ENCODE measurements at regions not wholly inside any gene's neighbourhood (a gene's known extent, or its start where the extent isn't known, plus 50 kb on each side); places are given as distances from the start of the nearest gene placed in this dataset.

- Histone ChIP-seq H2BK5ac (ENCODE audit: insufficient read length, low read length) (no peak overlapping the region), H3K9me3 (ENCODE audit: control insufficient read depth, low read depth, low read length) (no peaks in the 10 kb centered on the region), H3K14ac (ENCODE audit: insufficient read depth, low read length) (no peak overlapping the region), H3K27ac (ENCODE audit: insufficient read length, low read depth, low read length) (no peak overlapping the region), H2BK15ac (ENCODE audit: low read depth, low read length) (no peak overlapping the region), H2BK120ac (ENCODE audit: low read depth, low read length, poor library complexity, severe bottlenecking) (no peak overlapping the region), H3K79me1 (ENCODE audit: insufficient read depth, low read depth, low read length, poor library complexity, severe bottlenecking) (no peaks in the 10 kb centered on the region), H3K18ac (ENCODE audit: insufficient read length, low read depth, low read length) (no peak overlapping the region), H3K27me3 (ENCODE audit: insufficient read depth, low read length) (no peaks in the 10 kb centered on the region), H4K20me1 (ENCODE audit: control insufficient read depth, insufficient read depth, insufficient read length) (no peaks in the 10 kb centered on the region), H2AFZ (ENCODE audit: low read length) (no peak overlapping the region), H3K4ac (ENCODE audit: low read depth, low read length) (no peak overlapping the region), H2AK5ac (ENCODE audit: insufficient read length, low read length) (no peak overlapping the region), H3K23ac (ENCODE audit: insufficient read length, low read depth, low read length) (no peak overlapping the region), H2BK12ac (ENCODE audit: insufficient read length, low read depth, low read length) (no peak overlapping the region), H3K23me2 (ENCODE audit: insufficient read length, low read depth, low read length, poor library complexity, severe bottlenecking) (no peaks in the 10 kb centered on the region), H2BK20ac (ENCODE audit: low read depth, low read length, poor library complexity, severe bottlenecking) (no peak overlapping the region), H3K79me2 (ENCODE audit: insufficient read depth, low read length) (no peaks in the 10 kb centered on the region), H3K4me1 (ENCODE audit: insufficient read depth, low read length) (0 out of 2 replicates have a peak, but pooled peaks cover 3% of the 10 kb centered on the region), H3T11ph (ENCODE audit: low read length) (no peak overlapping the region), H4K5ac (ENCODE audit: insufficient read length, low read depth, low read length) (no peak overlapping the region), H3K9ac (ENCODE audit: extremely low read depth, insufficient read length, low read length) (no peak overlapping the region), H3K4me2 (ENCODE audit: insufficient read depth, insufficient read length, low read length) (no peak overlapping the region), H4K91ac (ENCODE audit: insufficient read length, low read depth, low read length) (no peak overlapping the region), H4K8ac (replicated peaks; ENCODE audit: insufficient read length, low read depth, low read length) (no peak overlapping the region), H3K56ac (ENCODE audit: insufficient read length, low read depth, low read length) (no peak overlapping the region)
- DNase-seq = peak; percentile 31
- no peak overlapping the region for H3K27ac Mint-ChIP-seq
- H3K27me3 Mint-ChIP-seq (ENCODE audit: low read depth) = no peaks in the 10 kb centered on the region
- H3K4me3 Mint-ChIP-seq = no peak overlapping the region
- no CpG with 5 or more reads among the region's 2 CpGs for WGBS (ENCODE audit: extremely low coverage, insufficient read length, low lambda C conversion rate)
- no peak for TF ChIP-seq CTCF (conservative IDR thresholded peaks at IDR 0.05)
- H3K4me1 Mint-ChIP-seq = peaks cover 4% of the 10 kb centered on the region in 2 experiments; a peak in 1 of 4 replicates
- peaks cover 2 to 5% of the 10 kb centered on the region in 2 experiments; a peak in 3 of 5 replicates for H3K9me3 Mint-ChIP-seq
- no peaks in the 10 kb centered on the region for H3K36me3 Mint-ChIP-seq (ENCODE audit: insufficient read depth in 1 of 3, low read depth in 3 of 3)
Measured at GRCh38 chr12:90652280-90652679, 302.7 kb downstream of the CCER1 start.

Measured in H9 (cell line).